ENCODE measurements at regions not wholly inside any gene's neighbourhood (a gene's known extent, or its start where the extent isn't known, plus 50 kb on each side); places are given as distances from the start of the nearest gene placed in this dataset.

DNA sequence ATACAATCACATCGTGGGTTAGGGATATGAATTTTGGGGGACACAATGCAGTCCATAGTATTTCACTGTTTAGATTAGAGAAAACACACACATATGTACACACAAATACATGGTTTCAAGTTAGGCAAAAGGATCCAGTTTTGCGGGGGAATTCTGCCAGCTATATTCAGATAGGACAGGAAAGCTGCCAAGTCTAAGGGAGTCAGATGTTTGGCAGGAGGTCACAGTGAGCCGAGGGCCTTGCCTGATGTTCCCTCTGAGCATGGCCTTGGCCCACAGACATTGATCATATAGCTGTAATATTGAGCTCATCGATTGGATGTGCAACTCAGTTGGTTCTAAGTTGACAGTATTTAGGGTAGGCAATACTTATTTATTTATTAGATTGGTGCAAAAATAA, 122.8 kb downstream of the ADRA2A start:
- Histone ChIP-seq H3K4me3 (ENCODE audit: low read length in 2 of 2) (no peak overlapping the region), H3K36me3 (ENCODE audit: control insufficient read depth in 2 of 2, insufficient read depth in 2 of 2, low read length in 2 of 2) (no peaks in the 10 kb centered on the region), H3K9me3 (ENCODE audit: control insufficient read depth in 2 of 2, low read length in 2 of 2) (no peaks in the 10 kb centered on the region), H3K27ac (ENCODE audit: low read depth in 2 of 2, low read length in 2 of 2) (no peak overlapping the region), H3K4me1 (ENCODE audit: control insufficient read depth in 2 of 2, insufficient read depth in 2 of 2, low read length in 2 of 2) (no peaks in the 10 kb centered on the region), H3K9ac (ENCODE audit: low read depth in 1 of 2, low read length in 2 of 2) (no peak overlapping the region), H3K27me3 (ENCODE audit: control insufficient read depth in 2 of 2, insufficient read depth in 2 of 2, low read length in 2 of 2) (no peaks in the 10 kb centered on the region)

DNA sequence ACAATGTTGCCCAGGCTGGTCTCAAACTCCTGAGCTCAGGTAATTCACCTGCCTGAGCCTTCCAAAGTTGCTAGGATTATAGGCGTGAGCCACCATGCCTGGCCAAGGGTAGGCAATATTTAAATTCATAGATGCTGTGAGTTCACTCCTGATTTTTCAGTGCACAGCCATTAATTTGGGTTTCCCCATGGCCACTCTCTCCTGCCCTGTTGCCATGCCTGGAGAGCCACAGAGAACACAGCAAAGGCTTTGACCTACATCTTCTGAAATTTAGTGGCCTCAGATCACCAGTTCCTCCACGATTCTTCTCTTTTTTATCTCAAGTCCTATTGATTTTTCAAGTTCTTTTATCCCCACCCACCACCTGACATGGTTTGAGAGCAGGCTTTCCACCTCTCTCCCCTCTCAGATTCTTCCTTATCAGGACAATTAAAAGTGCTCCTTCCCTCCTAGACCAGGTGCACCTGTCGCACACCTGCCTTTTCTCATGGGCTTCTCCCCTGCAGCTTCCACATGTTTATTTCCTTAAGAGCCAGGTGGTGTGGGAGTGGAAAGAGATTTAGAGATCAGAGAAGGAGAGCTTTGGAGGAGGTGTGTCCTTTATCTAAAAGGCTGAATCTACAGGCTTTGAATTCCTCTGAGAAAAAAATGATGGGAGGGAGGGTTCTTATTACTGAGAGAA, 123.8 kb downstream of the ADRA2A start:
- no peak overlapping the region for H3K9ac ChIP-seq (ENCODE audit: low read depth in 1 of 2, low read length in 2 of 2)
- H3K36me3 ChIP-seq (ENCODE audit: control insufficient read depth in 2 of 2, insufficient read depth in 2 of 2, low read length in 2 of 2): no peaks in the 10 kb centered on the region
- no peaks in the 10 kb centered on the region for H3K4me1 ChIP-seq (ENCODE audit: control insufficient read depth in 2 of 2, insufficient read depth in 2 of 2, low read length in 2 of 2)
- H3K27ac ChIP-seq (ENCODE audit: low read depth in 2 of 2, low read length in 2 of 2): no peak overlapping the region
- no peaks in the 10 kb centered on the region for H3K27me3 ChIP-seq (ENCODE audit: control insufficient read depth in 2 of 2, insufficient read depth in 2 of 2, low read length in 2 of 2)
- no peak overlapping the region for H3K4me3 ChIP-seq (ENCODE audit: low read length in 2 of 2)
- H3K9me3 ChIP-seq (ENCODE audit: control insufficient read depth in 2 of 2, low read length in 2 of 2): no peaks in the 10 kb centered on the region

DNA sequence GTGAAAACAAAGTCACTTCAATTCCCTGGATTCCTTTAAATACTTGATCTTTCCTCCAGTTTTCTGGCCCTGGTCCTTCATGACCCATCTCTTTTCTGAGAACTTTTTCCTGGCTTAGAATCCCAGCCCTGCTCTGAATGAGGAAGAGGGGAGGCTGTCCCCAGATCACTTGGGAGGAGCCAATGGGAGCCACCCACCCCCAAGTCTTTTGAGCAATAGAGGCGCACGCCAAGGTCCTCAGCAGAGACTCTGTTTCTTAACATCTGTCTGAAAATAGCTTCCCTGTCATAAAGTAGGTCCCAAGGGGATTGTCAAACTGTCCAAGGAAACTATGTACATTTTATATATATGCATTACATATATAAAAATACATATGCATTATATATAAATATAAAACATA, 126.8 kb downstream of the ADRA2A start:
- Histone ChIP-seq H3K27ac (ENCODE audit: low read depth in 2 of 2, low read length in 2 of 2) (no peak overlapping the region), H3K9me3 (ENCODE audit: control insufficient read depth in 2 of 2, low read length in 2 of 2) (no peaks in the 10 kb centered on the region), H3K27me3 (ENCODE audit: control insufficient read depth in 2 of 2, insufficient read depth in 2 of 2, low read length in 2 of 2) (no peaks in the 10 kb centered on the region), H3K4me3 (ENCODE audit: low read length in 2 of 2) (no peak overlapping the region), H3K9ac (ENCODE audit: low read depth in 1 of 2, low read length in 2 of 2) (no peak overlapping the region), H3K4me1 (ENCODE audit: control insufficient read depth in 2 of 2, insufficient read depth in 2 of 2, low read length in 2 of 2) (peaks cover 3 to 7% of the 10 kb centered on the region in 2 donors), H3K36me3 (ENCODE audit: control insufficient read depth in 2 of 2, insufficient read depth in 2 of 2, low read length in 2 of 2) (no peaks in the 10 kb centered on the region)

DNA sequence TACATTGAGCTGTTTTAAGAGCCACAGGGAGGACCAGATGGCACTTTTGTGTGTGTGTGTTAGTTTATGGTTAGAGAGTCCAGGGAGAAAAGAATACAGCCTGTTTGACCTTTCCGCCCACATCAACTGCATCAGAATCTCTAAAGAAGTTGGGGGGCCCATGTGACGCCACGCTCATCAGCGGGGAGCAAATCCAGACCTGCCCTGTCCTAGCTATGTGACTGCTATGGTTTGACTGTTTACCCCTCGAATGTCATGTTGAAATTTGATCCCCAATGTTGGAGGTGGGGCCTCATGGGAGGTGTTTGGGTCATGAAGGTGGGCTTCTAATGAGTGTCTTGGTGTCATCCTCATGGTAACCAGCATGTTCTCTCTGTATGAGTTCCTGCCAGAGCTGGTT, 128.0 kb downstream of the ADRA2A start:
- Histone ChIP-seq H3K4me1 (ENCODE audit: control insufficient read depth in 2 of 2, insufficient read depth in 2 of 2, low read length in 2 of 2) (peaks cover 3 to 7% of the 10 kb centered on the region in 2 donors), H3K9ac (ENCODE audit: low read depth in 1 of 2, low read length in 2 of 2) (no peak overlapping the region), H3K27ac (ENCODE audit: low read depth in 2 of 2, low read length in 2 of 2) (no peak overlapping the region), H3K9me3 (ENCODE audit: control insufficient read depth in 2 of 2, low read length in 2 of 2) (no peaks in the 10 kb centered on the region), H3K4me3 (ENCODE audit: low read length in 2 of 2) (no peak overlapping the region), H3K36me3 (ENCODE audit: control insufficient read depth in 2 of 2, insufficient read depth in 2 of 2, low read length in 2 of 2) (no peaks in the 10 kb centered on the region), H3K27me3 (ENCODE audit: control insufficient read depth in 2 of 2, insufficient read depth in 2 of 2, low read length in 2 of 2) (no peaks in the 10 kb centered on the region)

DNA sequence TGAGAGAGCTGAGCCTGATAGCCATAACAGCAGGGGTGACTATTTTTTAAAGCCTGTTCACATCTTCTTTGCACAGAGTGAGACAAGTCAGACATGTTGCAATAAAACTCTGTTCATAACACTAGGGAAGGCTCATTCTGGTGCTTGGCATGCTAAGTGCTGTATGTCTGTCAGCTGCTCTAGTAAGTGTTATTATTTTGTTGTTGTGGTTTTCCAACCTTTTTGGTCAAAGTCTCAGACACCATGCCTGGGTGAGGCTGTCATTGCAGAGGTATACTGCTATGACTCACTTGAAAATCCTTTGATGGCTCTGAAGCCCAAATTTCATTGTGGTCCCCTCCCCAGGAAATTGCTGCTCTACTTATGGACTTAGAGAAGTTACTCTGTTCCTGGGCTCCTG, 129.7 kb downstream of the ADRA2A start:
- H3K4me1 ChIP-seq (ENCODE audit: control insufficient read depth in 2 of 2, insufficient read depth in 2 of 2, low read length in 2 of 2): peaks cover 3 to 7% of the 10 kb centered on the region in 2 donors
- H3K4me3 ChIP-seq (ENCODE audit: low read length in 2 of 2): no peak overlapping the region
- no peak overlapping the region for H3K9ac ChIP-seq (ENCODE audit: low read depth in 1 of 2, low read length in 2 of 2)
- H3K9me3 ChIP-seq (ENCODE audit: control insufficient read depth in 2 of 2, low read length in 2 of 2): no peaks in the 10 kb centered on the region
- H3K36me3 ChIP-seq (ENCODE audit: control insufficient read depth in 2 of 2, insufficient read depth in 2 of 2, low read length in 2 of 2): no peaks in the 10 kb centered on the region
- H3K27ac ChIP-seq (ENCODE audit: low read depth in 2 of 2, low read length in 2 of 2): no peak overlapping the region
- no peaks in the 10 kb centered on the region for H3K27me3 ChIP-seq (ENCODE audit: control insufficient read depth in 2 of 2, insufficient read depth in 2 of 2, low read length in 2 of 2)

DNA sequence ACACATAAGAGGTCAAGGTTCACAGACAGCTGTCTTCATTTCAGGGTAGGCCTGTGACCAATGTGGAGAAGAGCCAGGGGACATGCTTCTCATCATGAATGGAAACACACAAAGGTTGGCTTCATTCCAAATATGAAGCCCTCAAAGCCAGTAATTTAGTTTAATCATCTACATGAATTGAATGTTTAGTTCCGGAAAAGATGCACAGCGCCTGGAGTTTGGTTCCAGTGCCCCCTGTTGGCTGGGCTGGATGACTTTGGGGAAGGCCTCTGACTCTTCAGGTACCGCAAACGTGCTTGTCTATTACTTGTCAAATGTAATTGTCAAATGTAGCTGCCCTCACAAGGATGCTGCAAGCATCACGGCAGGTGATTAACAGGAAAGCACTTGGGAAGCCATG, 130.7 kb downstream of the ADRA2A start:
- H3K4me1 ChIP-seq (ENCODE audit: control insufficient read depth in 2 of 2, insufficient read depth in 2 of 2, low read length in 2 of 2): peaks cover 3 to 7% of the 10 kb centered on the region in 2 donors
- H3K4me3 ChIP-seq (ENCODE audit: low read length in 2 of 2): no peak overlapping the region
- H3K27me3 ChIP-seq (ENCODE audit: control insufficient read depth in 2 of 2, insufficient read depth in 2 of 2, low read length in 2 of 2): no peaks in the 10 kb centered on the region
- H3K9me3 ChIP-seq (ENCODE audit: control insufficient read depth in 2 of 2, low read length in 2 of 2): no peaks in the 10 kb centered on the region
- H3K27ac ChIP-seq (ENCODE audit: low read depth in 2 of 2, low read length in 2 of 2): no peak overlapping the region
- H3K9ac ChIP-seq (ENCODE audit: low read depth in 1 of 2, low read length in 2 of 2): no peak overlapping the region
- no peaks in the 10 kb centered on the region for H3K36me3 ChIP-seq (ENCODE audit: control insufficient read depth in 2 of 2, insufficient read depth in 2 of 2, low read length in 2 of 2)

DNA sequence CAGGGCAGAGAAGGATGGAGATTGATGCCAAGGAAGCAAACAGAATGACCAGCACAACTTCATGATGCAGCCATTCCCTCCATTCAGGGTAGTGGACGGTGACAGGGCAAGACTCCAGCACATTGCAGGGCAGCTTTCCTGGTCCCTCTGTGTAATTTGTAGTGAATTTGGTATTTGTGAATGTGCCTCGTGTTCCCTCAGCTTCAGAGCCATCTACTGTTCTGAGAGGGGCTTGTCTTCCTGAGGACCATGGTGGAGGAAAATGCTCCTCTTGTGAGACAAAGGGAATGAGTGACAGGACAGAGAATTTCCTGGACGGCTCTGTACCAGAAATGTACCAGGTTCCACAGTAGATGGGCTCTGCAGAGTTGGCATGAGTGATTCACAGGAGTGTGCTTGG, 132.1 kb downstream of the ADRA2A start:
- peaks cover 3 to 7% of the 10 kb centered on the region in 2 donors for H3K4me1 ChIP-seq (ENCODE audit: control insufficient read depth in 2 of 2, insufficient read depth in 2 of 2, low read length in 2 of 2)
- H3K36me3 ChIP-seq (ENCODE audit: control insufficient read depth in 2 of 2, insufficient read depth in 2 of 2, low read length in 2 of 2): no peaks in the 10 kb centered on the region
- H3K9ac ChIP-seq (ENCODE audit: low read depth in 1 of 2, low read length in 2 of 2): no peak overlapping the region
- no peaks in the 10 kb centered on the region for H3K27me3 ChIP-seq (ENCODE audit: control insufficient read depth in 2 of 2, insufficient read depth in 2 of 2, low read length in 2 of 2)
- H3K4me3 ChIP-seq (ENCODE audit: low read length in 2 of 2): no peak overlapping the region
- H3K27ac ChIP-seq (ENCODE audit: low read depth in 2 of 2, low read length in 2 of 2): no peak overlapping the region
- H3K9me3 ChIP-seq (ENCODE audit: control insufficient read depth in 2 of 2, low read length in 2 of 2): no peaks in the 10 kb centered on the region

DNA sequence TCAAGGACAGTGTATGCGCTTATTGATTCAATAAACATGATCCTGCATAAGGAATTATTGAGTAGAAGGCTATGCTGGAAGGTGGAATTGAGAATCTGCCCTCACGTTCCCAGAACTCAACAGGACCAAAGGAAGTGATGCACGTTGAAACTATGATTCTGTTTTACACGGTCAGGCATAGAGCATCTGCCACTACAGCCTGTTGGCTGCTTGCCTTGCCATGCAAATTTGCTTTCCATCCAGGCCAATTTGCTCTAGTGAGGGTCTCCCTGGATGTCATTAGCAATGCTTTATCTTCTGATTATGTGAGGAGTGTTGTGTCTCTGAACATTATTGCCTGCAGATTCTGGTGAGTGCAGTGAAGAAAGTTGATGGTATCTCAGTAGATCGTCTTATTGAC, 132.9 kb downstream of the ADRA2A start:
- H3K36me3 ChIP-seq (ENCODE audit: control insufficient read depth in 2 of 2, insufficient read depth in 2 of 2, low read length in 2 of 2): no peaks in the 10 kb centered on the region
- no peak overlapping the region for H3K27ac ChIP-seq (ENCODE audit: low read depth in 2 of 2, low read length in 2 of 2)
- no peaks in the 10 kb centered on the region for H3K27me3 ChIP-seq (ENCODE audit: control insufficient read depth in 2 of 2, insufficient read depth in 2 of 2, low read length in 2 of 2)
- H3K4me1 ChIP-seq (ENCODE audit: control insufficient read depth in 2 of 2, insufficient read depth in 2 of 2, low read length in 2 of 2): peaks cover 3 to 7% of the 10 kb centered on the region in 2 donors
- H3K4me3 ChIP-seq (ENCODE audit: low read length in 2 of 2): no peak overlapping the region
- no peak overlapping the region for H3K9ac ChIP-seq (ENCODE audit: low read depth in 1 of 2, low read length in 2 of 2)
- no peaks in the 10 kb centered on the region for H3K9me3 ChIP-seq (ENCODE audit: control insufficient read depth in 2 of 2, low read length in 2 of 2)

DNA sequence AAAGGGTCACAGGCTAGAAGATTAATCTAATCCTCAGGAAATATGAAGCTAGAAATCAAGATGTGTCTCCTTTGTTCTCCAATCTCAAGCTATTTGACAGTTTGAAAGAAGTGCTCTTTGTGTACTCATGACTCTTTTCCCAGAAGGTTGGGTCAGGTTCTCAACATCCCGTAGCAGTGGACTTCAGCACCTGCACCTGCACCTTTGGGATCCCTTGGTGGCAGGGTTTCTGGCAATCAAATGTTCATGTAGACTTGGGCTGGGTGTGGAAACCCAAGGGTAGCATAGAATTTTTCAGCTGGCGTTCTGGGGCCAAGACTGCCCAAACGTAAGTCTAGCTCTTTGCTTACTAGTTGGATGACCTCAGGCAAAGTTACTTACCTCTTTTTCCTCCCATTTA, 134.4 kb downstream of the ADRA2A start:
- Histone ChIP-seq H3K27me3 (ENCODE audit: control insufficient read depth in 2 of 2, insufficient read depth in 2 of 2, low read length in 2 of 2) (no peaks in the 10 kb centered on the region), H3K9ac (ENCODE audit: low read depth in 1 of 2, low read length in 2 of 2) (no peak overlapping the region), H3K27ac (ENCODE audit: low read depth in 2 of 2, low read length in 2 of 2) (no peak overlapping the region), H3K36me3 (ENCODE audit: control insufficient read depth in 2 of 2, insufficient read depth in 2 of 2, low read length in 2 of 2) (no peaks in the 10 kb centered on the region), H3K4me1 (ENCODE audit: control insufficient read depth in 2 of 2, insufficient read depth in 2 of 2, low read length in 2 of 2) (peaks cover 3 to 7% of the 10 kb centered on the region in 2 donors), H3K9me3 (ENCODE audit: control insufficient read depth in 2 of 2, low read length in 2 of 2) (no peaks in the 10 kb centered on the region), H3K4me3 (ENCODE audit: low read length in 2 of 2) (no peak overlapping the region)

DNA sequence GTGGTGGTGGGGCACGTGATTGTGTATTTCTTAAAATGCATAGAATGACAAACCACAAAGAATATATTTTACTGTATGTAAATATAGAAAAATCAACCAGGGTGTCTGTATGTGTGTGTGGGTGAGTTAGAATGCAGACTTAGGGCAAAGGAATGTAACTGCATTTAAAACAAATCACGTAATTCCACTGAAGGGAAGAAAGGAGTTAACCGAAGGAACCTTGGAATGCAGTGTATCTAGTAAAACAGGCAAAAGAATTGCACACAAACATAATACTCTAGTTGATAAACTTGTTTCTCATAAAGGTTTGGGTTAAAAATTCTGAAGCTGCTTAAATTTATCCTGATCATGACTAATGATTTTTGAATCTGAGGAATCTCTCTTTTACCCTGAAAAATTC, 134.9 kb downstream of the ADRA2A start:
- H3K4me3 ChIP-seq (ENCODE audit: low read length in 2 of 2): no peak overlapping the region

More for the DNA sequence above, 134.9 kb downstream of the ADRA2A start:
- Histone ChIP-seq H3K36me3 (ENCODE audit: control insufficient read depth in 2 of 2, insufficient read depth in 2 of 2, low read length in 2 of 2) (no peaks in the 10 kb centered on the region), H3K27me3 (ENCODE audit: control insufficient read depth in 2 of 2, insufficient read depth in 2 of 2, low read length in 2 of 2) (no peaks in the 10 kb centered on the region), H3K9ac (ENCODE audit: low read depth in 1 of 2, low read length in 2 of 2) (no peak overlapping the region), H3K4me1 (ENCODE audit: control insufficient read depth in 2 of 2, insufficient read depth in 2 of 2, low read length in 2 of 2) (peaks cover 3% of the 10 kb centered on the region in 2 donors), H3K27ac (ENCODE audit: low read depth in 2 of 2, low read length in 2 of 2) (no peak overlapping the region), H3K9me3 (ENCODE audit: control insufficient read depth in 2 of 2, low read length in 2 of 2) (no peaks in the 10 kb centered on the region)

Data from mucosa of rectum (tissue), 2 donors.